ENCODE measurements at regions not wholly inside any gene's neighbourhood (a gene's known extent, or its start where the extent isn't known, plus 50 kb on each side); places are given as distances from the start of the nearest gene placed in this dataset.
A peak's percentile ranks its signal among the peaks of the same experiment; 100 is the strongest.

- DNase-seq (ENCODE audit: low read depth in 2 of 2) = no peak
Measured at GRCh38 chr12:126830778-126831680, 1435.9 kb upstream of the TMEM132C start.

GRCh38 chr12:126837697-126838096 is 1429.3 kb upstream of the TMEM132C start:
- no peak for DNase-seq (ENCODE audit: low read depth in 2 of 2)

DNA sequence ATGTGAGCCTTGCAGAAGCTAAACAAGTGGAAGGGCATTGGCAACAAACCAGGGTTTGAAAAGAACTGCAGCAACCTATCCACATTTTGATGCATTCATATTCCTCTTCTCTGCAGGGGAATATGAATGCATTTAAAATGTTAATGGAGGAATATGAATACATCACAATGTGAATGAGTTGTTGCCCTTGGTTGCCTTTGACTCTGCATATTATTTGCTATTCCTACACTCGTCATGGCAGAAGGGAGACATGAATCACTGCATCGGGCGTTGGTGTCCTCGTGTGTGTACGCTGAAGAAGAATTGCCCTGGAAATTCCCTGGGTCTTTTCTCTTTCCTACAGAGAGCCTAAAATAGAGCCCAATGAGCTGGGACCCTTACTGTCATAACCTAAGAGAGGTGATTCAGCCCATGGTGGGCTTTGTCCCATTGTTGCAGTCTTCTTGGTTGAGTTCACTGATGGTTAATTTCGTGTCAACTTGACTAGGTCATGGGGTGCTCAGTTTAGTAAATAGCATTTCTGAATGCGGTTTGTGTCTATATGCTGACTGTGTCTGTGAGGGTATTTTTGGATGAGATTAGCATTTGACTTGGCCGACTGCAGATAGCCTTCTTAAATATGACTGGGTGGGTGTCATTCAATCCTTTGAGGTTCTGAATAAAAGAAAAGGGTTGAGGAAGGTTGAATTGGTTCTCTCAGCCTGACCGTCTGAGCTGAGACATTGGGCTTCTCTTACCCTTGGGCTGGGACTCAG is 1422.9 kb upstream of the TMEM132C start:
- no peak for DNase-seq (ENCODE audit: low read depth in 2 of 2)

- no peak for DNase-seq (ENCODE audit: low read depth in 2 of 2)
Measured at GRCh38 chr12:126847005-126847629, 1419.9 kb upstream of the TMEM132C start.

DNA sequence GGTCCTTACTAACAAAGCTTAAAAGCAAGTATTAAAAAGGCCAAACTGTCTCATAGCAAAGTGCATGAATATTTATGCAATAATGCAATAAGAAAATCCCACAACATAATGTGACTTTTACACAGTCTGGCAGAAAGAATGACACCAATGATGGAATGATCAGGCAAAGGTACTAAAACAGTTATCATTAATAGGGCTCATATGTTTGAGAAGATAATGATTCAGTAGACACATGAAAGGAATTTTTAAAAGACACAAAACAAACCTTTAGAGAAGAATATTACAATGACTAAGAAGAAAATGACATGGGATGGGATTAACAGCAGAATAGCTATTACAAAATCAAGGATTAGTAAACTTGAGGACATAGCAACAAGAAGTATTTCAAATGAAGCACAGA is 1411.2 kb upstream of the TMEM132C start:
- DNase-seq (ENCODE audit: low read depth in 2 of 2) = no peak

GRCh38 chr12:126856958-126857357 is 1410.0 kb upstream of the TMEM132C start:
- no peak for DNase-seq (ENCODE audit: low read depth in 2 of 2)

- DNase-seq (ENCODE audit: low read depth in 2 of 2) = no peak
Measured at GRCh38 chr12:126858560-126858959, 1408.4 kb upstream of the TMEM132C start.

DNA sequence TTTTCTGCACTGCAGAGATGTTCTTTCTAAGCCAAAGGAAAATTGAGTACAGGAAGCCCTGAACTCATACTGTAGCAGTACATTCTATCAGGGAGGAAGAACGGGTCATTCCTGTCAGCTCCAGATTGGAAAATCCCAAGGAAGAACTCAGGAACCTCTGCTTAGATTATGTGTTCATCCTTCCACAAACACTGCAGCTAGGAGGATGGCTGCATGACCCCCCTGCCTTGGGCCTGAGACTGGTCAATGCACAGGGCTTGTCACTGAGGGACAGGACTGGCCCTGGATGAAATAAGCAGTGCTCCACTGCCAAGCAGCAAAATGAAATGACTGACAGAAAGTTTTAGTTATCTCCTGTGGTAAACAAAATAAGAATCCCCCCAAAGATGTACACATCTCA is 1406.8 kb upstream of the TMEM132C start:
- no peak for DNase-seq (ENCODE audit: low read depth in 2 of 2)

DNA sequence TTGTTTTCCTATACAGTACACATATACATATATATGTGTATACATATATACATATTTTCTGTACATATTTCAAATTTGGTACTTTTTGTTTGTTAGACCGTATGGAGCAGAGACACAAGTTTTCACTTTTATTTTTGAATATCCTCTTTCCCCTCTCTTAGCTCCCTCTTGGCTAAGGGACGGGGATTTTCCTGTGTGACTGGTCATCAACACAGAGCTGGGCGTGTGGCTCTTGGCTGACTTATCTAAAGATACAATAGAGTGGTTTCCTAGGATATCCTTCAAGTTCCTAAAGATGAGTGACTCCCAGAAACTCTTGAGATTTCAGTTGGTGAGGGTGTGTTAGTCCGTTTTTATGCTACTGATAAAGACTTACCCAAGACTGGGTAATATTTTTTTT is 1404.5 kb upstream of the TMEM132C start:
- no peak for DNase-seq (ENCODE audit: low read depth in 2 of 2)

DNA sequence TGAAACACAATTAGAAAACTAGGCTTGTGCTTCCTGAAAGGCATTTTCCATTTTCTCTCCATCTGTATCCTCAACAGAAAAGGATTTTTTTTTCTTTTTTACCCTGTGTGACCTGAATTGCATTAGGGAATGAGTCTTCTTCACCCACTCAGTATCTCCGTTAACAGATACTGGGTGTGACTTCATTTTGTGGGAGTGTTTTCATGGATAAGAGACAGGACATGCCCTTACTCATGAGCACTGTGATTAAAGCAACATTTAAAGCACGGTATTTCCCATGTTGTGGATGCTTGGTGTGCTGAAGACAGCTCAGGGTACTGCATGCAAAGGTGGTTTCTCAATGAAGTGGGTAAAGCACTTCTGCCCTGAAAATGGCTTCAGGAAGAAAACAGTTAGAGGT is 1397.3 kb upstream of the TMEM132C start:
- no peak for DNase-seq (ENCODE audit: low read depth in 2 of 2)

- DNase-seq (ENCODE audit: low read depth in 2 of 2) = no peak
Measured at GRCh38 chr12:126873701-126874100, 1393.3 kb upstream of the TMEM132C start.

GRCh38 chr12:126874427-126875026 is 1392.4 kb upstream of the TMEM132C start:
- DNase-seq (ENCODE audit: low read depth in 2 of 2) = peak; percentile 36 to 48

GRCh38 chr12:126879842-126880241 is 1387.1 kb upstream of the TMEM132C start:
- no peak for DNase-seq (ENCODE audit: low read depth in 2 of 2)

DNA sequence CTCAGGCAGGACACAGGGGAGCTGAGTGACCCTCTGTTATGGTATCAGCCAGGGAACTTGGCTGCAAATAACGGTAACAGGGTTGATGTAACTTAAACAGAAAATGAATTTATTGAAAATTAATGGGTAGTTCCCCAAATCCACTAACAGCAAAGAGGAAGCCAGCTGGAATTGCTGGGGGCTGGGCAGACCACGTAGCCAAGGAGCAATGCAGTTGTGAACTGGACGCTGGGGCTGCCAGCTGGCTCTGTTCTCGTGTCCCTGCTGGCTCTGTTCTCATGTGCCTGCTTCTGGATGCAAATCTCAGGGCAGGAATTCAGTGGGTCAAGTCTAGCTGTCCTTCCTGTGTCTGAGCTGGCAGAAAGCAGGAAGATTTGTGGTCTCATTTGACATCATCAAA is 1383.3 kb upstream of the TMEM132C start:
- DNase-seq (ENCODE audit: low read depth in 2 of 2) = no peak

DNA sequence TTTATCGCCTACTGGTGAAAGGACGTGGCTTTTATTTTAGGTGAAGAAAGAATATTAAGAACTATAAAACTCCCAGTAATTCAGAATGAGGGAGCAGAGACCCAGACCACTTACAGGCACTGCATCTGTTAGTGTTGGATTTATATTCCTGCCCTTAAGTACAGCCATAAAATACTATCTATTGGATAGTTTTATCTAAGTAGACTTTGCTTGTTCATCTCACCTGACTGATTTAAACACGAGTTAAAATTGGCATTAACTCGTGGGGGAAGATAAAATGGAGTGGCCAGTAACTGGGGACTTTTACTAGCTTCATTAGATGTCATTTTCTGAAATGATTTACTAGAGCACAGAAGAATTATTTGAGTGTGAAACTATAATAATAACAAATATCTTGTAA is 1377.5 kb upstream of the TMEM132C start:
- no peak for DNase-seq (ENCODE audit: low read depth in 2 of 2)

DNA sequence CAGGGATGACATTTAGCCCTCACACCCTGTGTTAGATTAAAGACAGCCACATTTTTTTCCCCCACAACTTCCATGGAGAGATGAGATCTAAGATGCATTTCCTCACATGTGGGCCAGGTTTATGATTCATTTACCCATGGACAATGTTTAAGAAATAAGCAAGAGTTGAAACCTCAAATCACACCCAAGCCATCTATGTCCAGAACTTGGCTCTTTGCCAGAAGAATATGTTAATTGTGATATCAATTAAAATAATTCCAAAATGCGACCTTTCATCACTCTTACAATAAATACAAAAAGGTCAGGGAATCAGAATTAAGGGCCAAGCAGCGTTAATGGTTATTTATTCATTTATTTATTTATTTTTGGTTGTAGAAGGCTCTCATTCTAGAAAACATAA is 1376.9 kb upstream of the TMEM132C start:
- no peak for DNase-seq (ENCODE audit: low read depth in 2 of 2)

- DNase-seq (ENCODE audit: low read depth in 2 of 2) = no peak
Measured at GRCh38 chr12:126891789-126892188, 1375.2 kb upstream of the TMEM132C start.

DNA sequence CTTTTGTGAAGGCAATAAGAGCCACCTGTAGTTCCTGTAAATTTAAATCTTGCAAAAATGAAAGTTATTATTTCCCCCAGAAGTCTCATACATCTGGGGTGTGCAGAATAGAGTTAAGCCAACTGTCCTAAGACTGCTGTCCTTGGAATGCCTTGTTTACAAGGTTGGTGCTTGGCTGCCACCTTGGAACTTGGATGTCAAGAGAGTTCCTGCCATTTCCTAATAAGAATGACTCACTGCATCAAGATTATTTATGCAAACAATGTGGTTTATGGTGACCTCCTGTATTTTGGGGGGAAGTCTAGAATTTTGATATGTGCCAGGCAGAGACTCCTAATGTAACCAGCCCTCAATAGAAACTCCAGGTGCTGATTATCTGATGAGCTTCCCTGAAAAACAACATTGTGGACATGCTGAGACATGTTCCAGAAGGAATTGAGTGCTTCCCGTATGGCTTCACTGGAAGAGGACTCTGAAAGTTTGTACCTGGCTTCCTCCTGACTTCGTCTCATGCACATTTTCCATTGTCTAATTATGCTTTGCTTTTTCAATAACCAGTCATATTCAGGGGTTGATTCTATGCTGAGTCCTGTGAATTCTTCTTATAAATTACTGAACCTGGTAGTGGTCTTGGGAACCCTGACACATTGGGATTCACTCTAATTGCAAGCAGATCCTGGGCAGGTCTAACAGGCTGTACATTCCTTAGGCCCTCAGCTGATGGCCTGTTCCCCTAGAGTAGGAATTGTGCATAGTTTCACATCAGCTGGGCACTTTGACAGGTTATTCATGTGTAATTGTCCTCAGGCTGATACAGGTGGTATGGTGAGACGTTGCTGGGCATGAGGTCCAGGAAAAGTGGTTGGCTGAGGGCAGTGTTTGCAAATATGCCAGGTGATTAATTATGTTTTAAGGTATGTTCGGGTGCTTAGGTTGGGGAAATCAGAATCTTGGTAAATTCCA is 1370.7 kb upstream of the TMEM132C start:
- no peak for DNase-seq (ENCODE audit: low read depth in 2 of 2)

DNA sequence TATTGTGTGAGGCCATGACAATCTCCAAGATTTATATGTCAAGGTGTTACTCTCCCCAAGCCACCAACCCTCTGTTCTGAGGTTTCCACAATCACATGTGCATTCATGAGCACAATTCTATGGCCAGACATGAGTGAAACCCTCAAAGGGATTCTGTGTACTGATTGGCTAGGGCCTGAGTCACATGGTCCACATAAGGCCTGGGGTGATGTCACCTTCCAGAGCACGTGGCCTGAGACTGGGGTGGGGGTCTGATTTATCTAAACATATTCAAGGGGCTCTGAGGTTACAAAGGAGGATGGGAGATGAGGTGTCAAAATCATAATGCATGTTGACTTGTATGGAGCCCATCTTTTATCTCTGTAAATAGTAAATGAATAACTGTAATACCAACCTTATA is 1369.9 kb upstream of the TMEM132C start:
- no peak for DNase-seq (ENCODE audit: low read depth in 2 of 2)

GRCh38 chr12:126897778-126898177 is 1369.2 kb upstream of the TMEM132C start:
- no peak for DNase-seq (ENCODE audit: low read depth in 2 of 2)

DNA sequence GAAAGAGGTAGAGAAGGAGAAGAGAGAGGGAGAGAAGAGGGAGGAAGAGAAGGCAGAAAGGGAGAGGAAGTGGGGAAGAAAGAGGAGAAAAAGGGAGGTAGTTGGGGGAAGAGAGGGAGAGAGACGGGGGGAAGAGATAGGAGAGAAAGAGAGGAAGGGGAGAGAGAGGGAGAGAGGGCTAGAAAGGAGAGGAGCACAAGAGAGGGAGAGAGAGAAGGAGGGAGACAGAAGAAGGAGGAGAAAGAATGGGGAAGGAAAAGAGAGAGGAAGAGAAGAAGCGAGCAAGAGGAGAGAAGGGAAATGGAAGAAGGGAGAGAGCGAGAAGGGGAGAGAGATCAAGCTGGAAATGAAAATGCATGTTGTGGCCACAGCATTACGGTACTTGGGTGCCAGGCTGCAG is 1368.4 kb upstream of the TMEM132C start:
- no peak for DNase-seq (ENCODE audit: low read depth in 2 of 2)

Measured in stimulated activated CD8-positive, alpha-beta memory T cell treated with anti-CD3 and anti-CD28 coated beads, Interleukin-2, amount 100 ng/mL, for 48 hours (primary cell).